D721Med (cell line): ENCODE measurements at regions not wholly inside any gene's neighbourhood (a gene's known extent, or its start where the extent isn't known, plus 50 kb on each side); places are given as distances from the start of the nearest gene placed in this dataset.

ENCODE experiments used
- DNase-seq: peaks from one replicate; pipeline ENCODE4 v3.0.0; 2011; ENCODE audit warnings: low spot score; ENCODE audit not compliant: insufficient read length
- FAIRE-seq: peaks from 2 replicates; lab custom pipeline; 2011; peaks lifted over from hg19 to GRCh38; lab: Jason Lieb, UNC
- TF ChIP-seq, protein P1 (sequence below): IDR thresholded peaks from 2 replicates; pipeline ENCODE4 v1.5.1; 2012; ENCODE audit warnings: mild to moderate bottlenecking, control low read depth; ENCODE audit not compliant: insufficient read depth; ENCODE audit errors: missing control alignments

DNA sequence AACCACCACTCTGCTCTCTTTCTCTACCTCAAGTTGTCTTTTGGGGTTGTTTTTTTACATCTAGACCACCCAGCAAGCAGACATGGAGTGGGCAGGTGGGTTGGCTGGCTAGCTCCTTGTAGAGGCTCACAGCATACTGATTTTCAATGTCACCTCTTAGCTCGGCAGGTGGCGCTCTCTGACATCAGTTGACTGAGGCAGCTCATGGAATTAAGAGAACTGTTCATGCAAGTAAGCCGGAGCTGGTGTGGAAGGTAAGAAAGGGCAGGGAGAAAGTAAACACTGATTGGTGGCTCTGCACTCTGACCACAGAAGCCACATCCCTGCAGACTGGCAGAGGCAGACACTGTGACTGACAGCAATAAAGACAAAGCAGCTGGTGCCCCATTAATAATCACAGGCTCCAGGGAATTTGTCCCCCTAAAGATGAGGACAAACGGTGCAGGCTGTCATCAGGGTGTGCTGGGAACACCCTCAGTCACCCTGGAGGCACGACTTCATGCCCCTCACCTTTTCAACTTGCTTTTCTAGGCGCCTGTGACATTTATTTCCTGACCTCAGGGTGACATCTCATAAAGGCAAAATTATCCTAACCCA, 226.8 kb downstream of the LMX1A start:
- FAIRE-seq (peak; percentile 87), DNase-seq (peak; percentile 81)
- TF ChIP-seq, protein P1, sequence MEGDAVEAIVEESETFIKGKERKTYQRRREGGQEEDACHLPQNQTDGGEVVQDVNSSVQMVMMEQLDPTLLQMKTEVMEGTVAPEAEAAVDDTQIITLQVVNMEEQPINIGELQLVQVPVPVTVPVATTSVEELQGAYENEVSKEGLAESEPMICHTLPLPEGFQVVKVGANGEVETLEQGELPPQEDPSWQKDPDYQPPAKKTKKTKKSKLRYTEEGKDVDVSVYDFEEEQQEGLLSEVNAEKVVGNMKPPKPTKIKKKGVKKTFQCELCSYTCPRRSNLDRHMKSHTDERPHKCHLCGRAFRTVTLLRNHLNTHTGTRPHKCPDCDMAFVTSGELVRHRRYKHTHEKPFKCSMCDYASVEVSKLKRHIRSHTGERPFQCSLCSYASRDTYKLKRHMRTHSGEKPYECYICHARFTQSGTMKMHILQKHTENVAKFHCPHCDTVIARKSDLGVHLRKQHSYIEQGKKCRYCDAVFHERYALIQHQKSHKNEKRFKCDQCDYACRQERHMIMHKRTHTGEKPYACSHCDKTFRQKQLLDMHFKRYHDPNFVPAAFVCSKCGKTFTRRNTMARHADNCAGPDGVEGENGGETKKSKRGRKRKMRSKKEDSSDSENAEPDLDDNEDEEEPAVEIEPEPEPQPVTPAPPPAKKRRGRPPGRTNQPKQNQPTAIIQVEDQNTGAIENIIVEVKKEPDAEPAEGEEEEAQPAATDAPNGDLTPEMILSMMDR, result peak; percentile 99

DNA sequence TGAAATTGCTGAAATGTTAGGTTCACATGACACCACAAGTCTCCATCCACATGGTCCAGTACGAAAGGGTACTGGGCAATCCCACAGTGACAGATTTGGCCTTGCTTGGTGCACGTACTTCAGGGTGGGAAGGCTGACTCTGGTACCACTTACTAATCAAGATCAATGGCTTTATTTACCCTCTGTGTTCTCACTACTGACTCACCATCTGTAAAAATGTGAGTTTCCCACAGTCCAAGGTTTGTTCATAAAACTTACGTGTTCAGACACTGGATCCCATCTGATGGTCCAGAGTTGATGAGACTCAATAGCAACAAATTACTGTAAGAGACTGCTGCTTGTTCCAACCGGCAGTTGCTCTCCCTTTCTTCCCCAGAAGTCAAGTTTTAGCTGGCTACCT, 231.7 kb downstream of the LMX1A start:
- DNase-seq (no peak), FAIRE-seq (peak; percentile 80)
- TF ChIP-seq, protein P1, result no peak

DNA sequence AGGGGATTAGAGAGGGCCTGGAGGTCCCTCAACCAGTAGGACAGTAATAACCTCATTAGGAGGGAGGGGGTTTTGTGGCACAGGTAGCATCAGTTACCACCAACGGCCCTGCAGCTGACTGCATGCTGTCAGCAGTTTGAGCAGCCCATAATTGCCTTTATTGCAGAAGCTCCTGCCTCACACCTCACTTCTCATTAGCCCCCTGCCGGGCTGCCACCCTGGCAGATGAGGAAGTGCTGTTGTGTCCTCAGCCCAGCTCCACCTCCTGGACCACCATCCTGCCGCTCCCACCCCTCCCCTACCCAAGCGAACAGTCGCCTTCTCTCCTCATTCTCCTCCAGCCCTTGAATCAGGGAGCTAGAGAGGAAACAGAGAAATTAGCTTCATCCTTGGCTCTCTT, 237.4 kb downstream of the LMX1A start:
- FAIRE-seq, result no peak
- DNase-seq, result no peak
- TF ChIP-seq, protein P1, result no peak

DNA sequence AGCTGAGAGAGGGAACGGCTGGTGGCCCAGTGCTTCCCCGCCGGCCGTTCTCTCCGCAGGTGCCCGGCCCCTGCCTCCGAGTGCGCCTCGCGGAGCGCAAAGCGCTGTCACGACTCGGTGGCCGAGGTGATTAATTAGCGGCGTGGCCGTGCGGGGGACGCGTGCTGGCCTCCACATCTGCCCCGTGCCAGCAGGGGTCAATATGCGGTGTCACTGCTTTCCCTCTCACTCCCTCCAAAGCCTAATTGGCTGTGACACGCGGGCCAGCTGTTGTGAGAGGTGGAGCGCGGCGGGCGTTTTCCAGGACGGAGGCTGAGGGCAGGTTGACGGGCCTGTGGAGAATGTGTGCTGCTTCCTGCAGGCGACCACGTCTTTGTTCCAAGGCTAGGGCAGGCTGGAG, 239.0 kb downstream of the LMX1A start:
- TF ChIP-seq, protein P1, result no peak
- DNase-seq (no peak), FAIRE-seq (no peak)

DNA sequence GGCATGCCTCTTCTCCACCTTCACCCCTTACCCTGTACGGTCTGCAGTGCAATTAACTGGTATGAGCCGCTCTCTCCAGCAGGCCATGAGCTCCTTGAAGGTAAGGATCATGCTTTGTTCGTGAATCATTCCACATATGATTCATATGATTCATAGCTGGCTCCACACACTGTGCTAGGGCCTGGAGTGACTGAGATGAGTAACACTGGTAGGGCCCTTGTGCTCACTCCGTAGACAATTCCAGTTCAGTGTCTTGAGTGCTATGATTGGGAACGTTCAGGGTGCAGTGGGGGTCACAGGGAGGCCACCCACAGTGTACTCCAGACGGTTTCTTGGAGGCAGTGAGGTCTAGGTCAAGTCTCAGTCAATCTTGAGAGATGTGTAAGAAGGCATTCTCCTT, 239.8 kb downstream of the LMX1A start:
- DNase-seq (no peak), FAIRE-seq (no peak)
- TF ChIP-seq, protein P1, result no peak

DNA sequence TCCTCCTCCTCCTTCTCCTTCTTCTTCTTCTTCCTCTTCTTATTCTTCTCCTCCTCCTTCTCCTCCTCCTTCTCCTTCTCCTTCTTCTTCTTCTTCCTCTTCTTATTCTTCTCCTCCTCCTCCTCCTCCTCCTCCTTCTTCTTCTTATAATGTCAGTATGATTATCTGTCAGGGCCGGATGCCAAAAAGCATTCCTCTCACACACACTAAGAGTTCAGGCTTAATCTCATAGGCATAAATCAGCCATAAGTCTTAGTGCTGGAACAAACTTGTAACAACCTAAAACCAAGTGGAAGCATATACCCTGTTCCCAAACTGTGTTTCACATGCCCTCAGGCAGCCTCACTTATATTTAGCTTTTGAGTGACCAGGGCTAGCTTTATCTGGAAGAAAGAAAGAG, 240.3 kb downstream of the LMX1A start:
- no peak for DNase-seq
- FAIRE-seq, result no peak
- TF ChIP-seq, protein P1, result no peak

DNA sequence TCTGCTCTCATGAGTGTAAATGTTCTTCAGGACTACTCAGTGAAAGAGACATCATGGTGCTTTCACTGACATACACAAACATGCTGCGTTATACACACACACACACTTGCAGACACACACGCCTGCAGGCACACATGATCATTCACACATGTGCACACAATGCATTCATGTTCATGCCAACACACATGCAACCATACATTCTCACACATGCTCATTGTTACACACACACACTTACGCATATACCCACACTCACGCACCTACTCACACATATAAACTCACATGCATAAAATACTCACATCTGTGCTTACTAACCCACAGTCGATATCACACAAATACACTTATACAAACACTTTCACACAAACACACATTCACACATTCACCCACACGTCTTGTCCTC, 241.6 kb downstream of the LMX1A start:
- no peak for DNase-seq
- peak; percentile 88 for FAIRE-seq
- TF ChIP-seq, protein P1, result no peak
